CD8-positive, alpha-beta memory T cell (primary cell): ENCODE measurements at regions not wholly inside any gene's neighbourhood (a gene's known extent, or its start where the extent isn't known, plus 50 kb on each side); places are given as distances from the start of the nearest gene placed in this dataset.

Source experiments
- CTCF ChIA-PET: fragments of 350-600 bp; sonication (Branson Sonifier 250); formaldehyde crosslinking; loops from one replicate; lab custom pipeline; 2021; ENCODE audit warnings: antibody characterized with exemption; lab: Charles Lee
- POLR2A ChIA-PET: fragments of 350-600 bp; sonication (Branson Sonifier 250); formaldehyde crosslinking; loops from one replicate; lab custom pipeline; 2021; ENCODE audit warnings: antibody characterized with exemption; lab: Charles Lee
- DNase-seq, 5 donors: peaks; one replicate each; pipeline versions ENCODE4 v3.0.0 to v3.0.0-alpha.2; 2020 to 2022; ENCODE audit warnings: mixed read lengths in 1 of 5
- H3K27ac ChIP-seq: one replicate; pipeline ENCODE4 v1.7.0; 2013; ENCODE audit warnings: low read depth, mild to moderate bottlenecking, low read length, moderate library complexity
- H3K27me3 ChIP-seq: 2 replicates; pipeline ENCODE4 v1.7.0; 2013; ENCODE audit warnings: low read length, mild to moderate bottlenecking; ENCODE audit not compliant: insufficient read depth, poor library complexity, severe bottlenecking
- H3K36me3 ChIP-seq: 2 replicates; pipeline ENCODE4 v1.7.0; 2013; ENCODE audit warnings: mild to moderate bottlenecking, low read length, moderate library complexity; ENCODE audit not compliant: insufficient read depth
- H3K4me1 ChIP-seq: 2 replicates; pipeline ENCODE4 v1.7.0; 2013; ENCODE audit warnings: mild to moderate bottlenecking, low read length, moderate library complexity; ENCODE audit not compliant: insufficient read depth
- H3K4me3 ChIP-seq: 2 replicates; pipeline ENCODE4 v1.7.0; 2013; ENCODE audit warnings: mild to moderate bottlenecking, low read length
- H3K9me3 ChIP-seq: 2 replicates; pipeline ENCODE4 v1.7.0; 2013; ENCODE audit warnings: mild to moderate bottlenecking, low read length
- H3K27ac Mint-ChIP-seq, 8 donors: one replicate each; pipeline ENCODE4 v1.8.0; 2020 to 2021; ENCODE audit warnings: mixed read lengths in 8 of 8, mild to moderate bottlenecking in 6 of 8, inconsistent platforms in 3 of 8, moderate library complexity in 3 of 8
- H3K27me3 Mint-ChIP-seq, 2 donors: one replicate each; pipeline ENCODE4 v1.8.0; 2020 to 2021; ENCODE audit warnings: mixed read lengths in 2 of 2, mild to moderate bottlenecking in 1 of 2, moderate library complexity in 1 of 2
- H3K36me3 Mint-ChIP-seq, 3 donors: one replicate each; pipeline ENCODE4 v1.8.0; 2020 to 2021; ENCODE audit warnings: mixed read lengths in 3 of 3, inconsistent platforms in 1 of 3, mild to moderate bottlenecking in 1 of 3
- H3K4me1 Mint-ChIP-seq, 3 donors: one replicate each; pipeline ENCODE4 v1.8.0; 2020 to 2021; ENCODE audit warnings: mixed read lengths in 3 of 3, inconsistent platforms in 1 of 3, mild to moderate bottlenecking in 1 of 3
- H3K4me3 Mint-ChIP-seq, 7 donors: one replicate each; pipeline ENCODE4 v1.8.0; 2020 to 2021; ENCODE audit warnings: mixed read lengths in 7 of 7, mild to moderate bottlenecking in 6 of 7, moderate library complexity in 4 of 7, inconsistent platforms in 2 of 7
- H3K9me3 Mint-ChIP-seq, 5 donors: one replicate each; pipeline ENCODE4 v1.8.0; 2020 to 2022; ENCODE audit warnings: mixed read lengths in 5 of 5, mild to moderate bottlenecking in 3 of 5, moderate library complexity in 2 of 5, inconsistent platforms in 1 of 5

DNA sequence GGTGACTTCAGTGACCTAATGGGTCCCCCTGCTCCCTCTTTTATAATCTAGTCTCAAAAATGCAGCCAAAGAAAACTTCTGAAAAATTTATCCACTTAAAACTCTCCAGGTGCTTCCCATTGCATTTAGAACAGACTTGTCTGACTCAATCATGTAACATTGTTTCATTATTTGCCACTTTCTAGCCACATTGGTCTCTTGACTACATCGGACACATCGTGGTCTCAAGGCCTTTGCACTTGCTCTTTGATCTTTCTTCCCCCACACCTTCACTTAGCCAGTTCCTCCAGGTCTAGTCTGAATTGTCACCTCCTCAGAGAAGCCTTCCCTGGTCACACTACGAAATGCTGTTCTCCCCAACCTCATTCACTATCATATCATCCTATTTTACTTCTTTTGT lies 97.0 kb upstream of the E2F8 start:
- no peaks in the 10 kb centered on the region for H3K4me1 ChIP-seq
- H3K36me3 ChIP-seq, result no peaks in the 10 kb centered on the region
- no peaks in the 10 kb centered on the region for H3K9me3 Mint-ChIP-seq
- H3K36me3 Mint-ChIP-seq, result no peaks in the 10 kb centered on the region
- DNase-seq, result no peak
- peaks cover 5 to 46% of the 10 kb centered on the region in 2 donors for H3K27me3 Mint-ChIP-seq
- ChIA-PET POLR2A (no interaction called here), CTCF (no interaction called here)
- no peak overlapping the region for H3K4me3 Mint-ChIP-seq
- no peaks in the 10 kb centered on the region for H3K4me1 Mint-ChIP-seq
- H3K27ac Mint-ChIP-seq, result peak overlapping the region in 1 of 8 donors; percentile 18
- no peak overlapping the region for H3K4me3 ChIP-seq
- H3K9me3 ChIP-seq, result no peaks in the 10 kb centered on the region
- H3K27me3 ChIP-seq, result peaks cover 3% of the 10 kb centered on the region
- H3K27ac ChIP-seq, result no peak overlapping the region

DNA sequence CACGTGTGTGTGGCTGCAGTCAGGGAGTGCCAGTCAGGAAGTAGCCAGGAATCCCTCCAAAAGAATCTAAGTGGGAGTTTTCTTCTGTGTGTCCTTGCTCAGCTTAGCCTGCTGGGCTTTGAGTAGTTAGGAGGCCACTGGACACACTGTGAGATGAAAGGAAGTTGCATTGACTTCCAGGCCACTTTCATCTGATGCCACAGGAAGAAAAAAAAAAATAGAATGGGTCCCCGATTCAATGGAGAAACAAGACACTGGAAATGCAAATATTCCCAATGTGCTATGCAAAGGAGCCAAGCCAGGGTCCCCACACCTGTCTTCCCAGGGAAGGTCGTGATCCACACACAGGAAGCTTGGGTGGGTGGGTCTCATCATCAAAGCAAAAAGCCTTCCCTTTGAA lies 95.6 kb upstream of the E2F8 start:
- H3K4me1 Mint-ChIP-seq, result no peaks in the 10 kb centered on the region
- no peak overlapping the region for H3K4me3 Mint-ChIP-seq
- no peak overlapping the region for H3K27ac Mint-ChIP-seq
- H3K36me3 ChIP-seq, result no peaks in the 10 kb centered on the region
- no peak for DNase-seq
- POLR2A ChIA-PET, result no interaction called here
- CTCF ChIA-PET, result no interaction called here
- no peaks in the 10 kb centered on the region for H3K4me1 ChIP-seq
- H3K27ac ChIP-seq, result no peak overlapping the region
- no peak overlapping the region for H3K4me3 ChIP-seq
- no peaks in the 10 kb centered on the region for H3K36me3 Mint-ChIP-seq
- H3K9me3 Mint-ChIP-seq, result no peaks in the 10 kb centered on the region
- no peaks in the 10 kb centered on the region for H3K27me3 ChIP-seq
- no peaks in the 10 kb centered on the region for H3K9me3 ChIP-seq
- H3K27me3 Mint-ChIP-seq, result peaks cover 5 to 38% of the 10 kb centered on the region in 2 donors

DNA sequence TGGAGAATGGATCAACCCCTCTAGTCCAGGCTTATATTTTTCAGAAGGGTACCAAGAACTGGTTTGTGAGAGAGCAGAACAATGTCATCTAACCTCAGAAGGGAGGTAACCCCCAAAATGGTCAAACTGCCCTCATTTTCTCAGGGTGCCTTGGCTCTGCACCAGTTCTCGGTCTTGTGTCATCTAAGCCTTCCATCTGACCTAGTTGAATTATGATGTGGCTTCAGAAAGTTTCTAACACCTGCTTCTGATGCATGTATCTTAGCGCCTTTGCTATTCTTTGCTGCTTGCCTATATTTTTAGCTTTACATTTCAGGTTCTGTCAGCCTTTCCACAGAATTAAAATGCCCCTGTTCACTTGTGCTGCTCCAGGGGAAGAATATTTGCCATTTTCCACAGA lies 91.7 kb upstream of the E2F8 start:
- H3K9me3 Mint-ChIP-seq, result no peaks in the 10 kb centered on the region

DNA sequence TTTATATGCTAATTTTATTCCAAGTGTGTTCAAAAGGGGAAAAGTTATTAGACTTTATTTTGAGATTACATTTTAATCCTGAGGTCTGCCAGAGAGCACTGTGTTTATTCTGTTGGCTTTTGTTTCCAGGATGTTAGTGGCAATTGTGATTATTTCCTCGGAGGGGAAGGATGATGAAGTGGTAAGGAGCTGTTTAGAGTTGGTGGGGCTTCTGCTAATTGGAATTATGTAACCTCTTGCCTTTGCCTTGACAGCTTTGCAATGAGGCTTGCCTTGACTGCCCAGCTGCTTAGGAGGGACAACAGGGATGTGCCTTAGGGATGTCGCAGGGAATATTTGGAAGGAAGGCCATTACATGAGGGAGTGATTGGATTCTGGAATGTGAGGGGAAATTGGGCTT lies 89.7 kb upstream of the E2F8 start:
- no peak for DNase-seq
- Histone ChIP-seq H3K27me3 (no peaks in the 10 kb centered on the region), H3K27ac (no peak overlapping the region), H3K4me3 (no peak overlapping the region), H3K36me3 (no peaks in the 10 kb centered on the region), H3K9me3 (no peaks in the 10 kb centered on the region), H3K4me1 (no peaks in the 10 kb centered on the region)
- POLR2A ChIA-PET, result no interaction called here
- H3K4me3 Mint-ChIP-seq, result no peak overlapping the region
- no peak overlapping the region for H3K27ac Mint-ChIP-seq
- H3K4me1 Mint-ChIP-seq, result no peaks in the 10 kb centered on the region
- H3K36me3 Mint-ChIP-seq, result no peaks in the 10 kb centered on the region
- H3K9me3 Mint-ChIP-seq, result no peaks in the 10 kb centered on the region
- CTCF ChIA-PET, result no interaction called here
- H3K27me3 Mint-ChIP-seq, result peaks cover 3 to 15% of the 10 kb centered on the region in 2 donors

More for the DNA sequence above, 91.7 kb upstream of the E2F8 start:
- DNase-seq, result no peak
- Histone ChIP-seq H3K27me3 (no peaks in the 10 kb centered on the region), H3K36me3 (no peaks in the 10 kb centered on the region), H3K9me3 (no peaks in the 10 kb centered on the region), H3K4me1 (no peaks in the 10 kb centered on the region), H3K4me3 (no peak overlapping the region), H3K27ac (no peak overlapping the region)
- Mint-ChIP-seq H3K36me3 (no peaks in the 10 kb centered on the region), H3K4me3 (no peak overlapping the region), H3K4me1 (no peaks in the 10 kb centered on the region), H3K27me3 (peaks cover 0 to 23% of the 10 kb centered on the region in 2 donors), H3K27ac (no peak overlapping the region)
- CTCF ChIA-PET, result no interaction called here
- POLR2A ChIA-PET, result no interaction called here

DNA sequence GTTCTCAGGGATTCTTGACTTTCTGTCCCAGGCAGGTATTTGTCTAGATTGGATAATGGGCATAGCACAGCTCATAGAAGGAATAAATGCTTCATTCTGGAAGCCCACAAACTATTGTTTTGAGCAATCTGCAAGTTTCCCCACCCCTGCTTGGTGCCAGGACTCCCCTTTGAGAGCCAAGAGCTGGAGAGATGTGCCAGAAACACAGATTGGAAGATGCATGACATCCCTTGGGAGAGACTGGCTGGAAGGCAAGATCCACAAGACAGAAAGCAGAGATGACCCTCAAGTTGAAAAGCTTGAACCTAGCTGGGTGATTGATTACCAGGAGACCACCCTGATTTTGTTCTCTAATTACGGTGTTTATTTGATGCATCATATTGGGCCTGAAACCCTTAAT lies 89.2 kb upstream of the E2F8 start:
- H3K4me1 ChIP-seq, result no peaks in the 10 kb centered on the region
- no peak overlapping the region for H3K27ac Mint-ChIP-seq
- no peaks in the 10 kb centered on the region for H3K36me3 ChIP-seq
- H3K4me1 Mint-ChIP-seq, result no peaks in the 10 kb centered on the region
- H3K9me3 ChIP-seq, result no peaks in the 10 kb centered on the region
- H3K36me3 Mint-ChIP-seq, result no peaks in the 10 kb centered on the region
- H3K27me3 Mint-ChIP-seq, result peaks cover 3 to 15% of the 10 kb centered on the region in 2 donors
- H3K4me3 Mint-ChIP-seq, result no peak overlapping the region
- ChIA-PET POLR2A (no interaction called here), CTCF (no interaction called here)
- H3K27me3 ChIP-seq, result no peaks in the 10 kb centered on the region
- H3K27ac ChIP-seq, result no peak overlapping the region
- DNase-seq, result no peak
- H3K9me3 Mint-ChIP-seq, result no peaks in the 10 kb centered on the region
- H3K4me3 ChIP-seq, result no peak overlapping the region

DNA sequence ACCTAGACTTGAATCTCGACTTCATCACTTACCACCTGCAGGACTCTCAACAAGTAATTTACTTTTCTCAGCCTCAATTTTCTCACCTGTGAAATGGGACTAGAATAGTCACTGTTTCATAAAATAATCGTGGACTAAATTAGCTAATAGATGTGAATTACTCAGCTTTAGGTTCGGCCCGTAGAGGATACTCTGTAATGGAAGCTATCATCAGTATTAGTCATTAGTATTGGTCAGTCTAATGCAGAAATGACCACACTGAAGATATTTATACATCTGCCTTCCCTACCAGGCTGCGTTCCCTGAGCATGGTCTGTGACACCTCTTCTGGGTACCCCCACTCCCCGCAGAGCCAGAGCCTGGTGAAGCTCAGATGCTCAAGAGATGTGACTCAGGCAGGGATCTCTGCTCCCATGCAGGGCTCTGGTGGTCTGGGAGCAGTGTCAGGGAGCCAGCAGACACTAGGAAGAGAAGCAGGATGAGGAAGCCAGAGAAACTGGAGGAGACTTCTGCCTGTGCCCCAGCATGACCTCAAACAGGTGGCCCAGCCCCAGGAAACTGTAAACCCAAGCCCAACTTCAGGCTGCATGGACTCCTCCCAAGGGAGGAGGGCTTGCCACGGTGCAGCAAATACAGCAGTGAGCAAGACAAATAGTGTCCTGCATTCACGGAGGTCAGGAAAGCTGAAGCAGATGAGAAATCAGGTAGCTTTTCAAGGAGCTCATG lies 88.0 kb upstream of the E2F8 start:
- no peaks in the 10 kb centered on the region for H3K36me3 Mint-ChIP-seq

DNA sequence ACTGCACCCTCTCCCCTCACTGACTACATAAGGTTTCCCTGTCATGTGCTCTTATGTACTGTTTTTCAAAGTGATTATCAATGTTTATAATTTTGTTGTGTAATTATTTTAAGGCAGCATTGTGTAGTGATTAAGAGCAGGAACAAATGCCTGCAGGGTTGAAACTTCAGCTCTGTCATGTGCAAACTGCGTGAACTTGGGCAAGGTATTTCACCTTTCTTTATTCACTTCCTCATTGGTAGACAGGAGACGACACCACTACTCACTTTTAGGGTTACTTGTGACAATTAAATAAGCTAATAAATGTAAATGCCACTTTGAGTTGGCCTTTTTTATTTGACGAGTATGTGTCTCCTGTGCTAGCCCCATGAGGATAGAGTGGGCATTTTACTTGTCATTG lies 86.5 kb upstream of the E2F8 start:
- H3K4me1 ChIP-seq, result no peaks in the 10 kb centered on the region
- ChIA-PET POLR2A (no interaction called here), CTCF (no interaction called here)
- H3K4me3 Mint-ChIP-seq, result no peak overlapping the region
- H3K36me3 Mint-ChIP-seq, result no peaks in the 10 kb centered on the region
- H3K27me3 Mint-ChIP-seq, result peaks cover 3 to 15% of the 10 kb centered on the region in 2 donors
- no peaks in the 10 kb centered on the region for H3K4me1 Mint-ChIP-seq
- H3K27ac ChIP-seq, result no peak overlapping the region
- H3K27me3 ChIP-seq, result no peaks in the 10 kb centered on the region
- no peaks in the 10 kb centered on the region for H3K36me3 ChIP-seq
- H3K9me3 Mint-ChIP-seq, result no peaks in the 10 kb centered on the region
- no peaks in the 10 kb centered on the region for H3K9me3 ChIP-seq
- H3K4me3 ChIP-seq, result no peak overlapping the region
- no peak for DNase-seq
- no peak overlapping the region for H3K27ac Mint-ChIP-seq

More for the DNA sequence above, 88.0 kb upstream of the E2F8 start:
- Histone ChIP-seq H3K27ac (no peak overlapping the region), H3K4me1 (no peaks in the 10 kb centered on the region), H3K27me3 (no peaks in the 10 kb centered on the region), H3K4me3 (no peak overlapping the region), H3K9me3 (no peaks in the 10 kb centered on the region), H3K36me3 (no peaks in the 10 kb centered on the region)
- CTCF ChIA-PET, result interaction anchor here (1.5 kb wide), 1 partner anchor 258 kb away, joined by 4 read pairs; no protein-coding TSS in a partner anchor
- Mint-ChIP-seq H3K4me1 (no peaks in the 10 kb centered on the region), H3K4me3 (no peak overlapping the region), H3K9me3 (no peaks in the 10 kb centered on the region), H3K27me3 (peaks cover 3 to 10% of the 10 kb centered on the region in 2 donors), H3K27ac (no peak overlapping the region)
- no peak for DNase-seq
- POLR2A ChIA-PET, result no interaction called here

DNA sequence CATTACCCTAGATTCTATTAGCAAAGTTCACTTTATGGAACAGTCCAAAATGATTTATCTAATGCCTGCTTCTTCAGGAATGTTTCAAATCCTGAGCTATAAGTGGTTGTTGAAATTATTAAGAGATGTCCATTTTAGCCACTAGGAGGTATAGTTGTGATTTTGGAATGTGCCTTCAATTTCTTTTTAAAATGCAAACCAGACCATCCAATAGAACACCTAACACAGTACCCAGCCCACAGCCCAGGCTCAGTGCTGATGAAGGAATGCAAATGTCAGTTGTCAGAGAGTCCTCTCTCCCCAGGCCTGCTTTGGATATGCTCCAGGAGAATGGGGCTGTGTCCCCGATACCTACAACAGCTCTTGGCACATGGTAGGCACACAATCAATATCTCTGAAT lies 85.8 kb upstream of the E2F8 start:
- Histone ChIP-seq H3K4me3 (no peak overlapping the region), H3K9me3 (no peaks in the 10 kb centered on the region), H3K36me3 (no peaks in the 10 kb centered on the region), H3K27ac (no peak overlapping the region), H3K4me1 (no peaks in the 10 kb centered on the region), H3K27me3 (no peaks in the 10 kb centered on the region)
- POLR2A ChIA-PET, result no interaction called here
- no peak for DNase-seq
- H3K36me3 Mint-ChIP-seq, result no peaks in the 10 kb centered on the region
- no peaks in the 10 kb centered on the region for H3K4me1 Mint-ChIP-seq
- H3K4me3 Mint-ChIP-seq, result no peak overlapping the region
- H3K27ac Mint-ChIP-seq, result no peak overlapping the region
- no peaks in the 10 kb centered on the region for H3K9me3 Mint-ChIP-seq
- H3K27me3 Mint-ChIP-seq, result peaks cover 7 to 22% of the 10 kb centered on the region in 2 donors
- CTCF ChIA-PET, result no interaction called here
